ENCODE measurements at regions not wholly inside any gene's neighbourhood (a gene's known extent, or its start where the extent isn't known, plus 50 kb on each side); places are given as distances from the start of the nearest gene placed in this dataset.
"Not testable (repeated sequence)": the region's sequence is repeated elsewhere in the genome, so short reads cannot be mapped to it uniquely, and the experiment has no call there.

GRCh38 chr16:59944041-59944440 lies 1209.9 kb upstream of the GOT2 start:
- CTCF ChIA-PET; H3K79me2 ChIP-seq (ENCODE audit: control insufficient read depth, insufficient read depth, low read length); H3K27ac ChIP-seq (ENCODE audit: control insufficient read depth, insufficient read depth); H3K36me3 ChIP-seq (ENCODE audit: control insufficient read depth in 2 of 2, insufficient read depth in 2 of 2, low read length in 1 of 2); intact Hi-C loops (cut with micrococcal nuclease; ENCODE audit: unreplicated experiment); ATAC-seq; H3K9me3 ChIP-seq (replicated peaks; ENCODE audit: control insufficient read depth, insufficient read depth, low read length); BruUV-seq (replicated peaks); FAIRE-seq; H3K4me1 ChIP-seq (ENCODE audit: control insufficient read depth, insufficient read depth, low read length); POLR2A ChIA-PET; RAD21 ChIA-PET (ENCODE audit: unreplicated experiment); H3K27me3 ChIP-seq (replicated peaks in 1 of 2; ENCODE audit: control insufficient read depth in 2 of 2, insufficient read depth in 2 of 2, low read length in 1 of 2); H3K4me2 ChIP-seq (ENCODE audit: control insufficient read depth, insufficient read depth); H3K9ac ChIP-seq (ENCODE audit: control insufficient read depth, insufficient read depth, low read length); H4K20me1 ChIP-seq (ENCODE audit: control insufficient read depth, insufficient read depth); H3K4me3 ChIP-seq; H2AFZ ChIP-seq (ENCODE audit: control insufficient read depth, low read depth, low read length); in situ Hi-C loops (cut with MboI); DNase-seq (ENCODE audit: low read depth, low spot score); SMC1A ChIA-PET (ENCODE audit: uncharacterized antibody, unreplicated experiment): not testable (repeated sequence)
- 10% methylated on average over 5 of the region's 5 CpGs for WGBS (ENCODE audit: insufficient coverage, insufficient replicate concordance, low lambda C conversion rate, missing lambda C conversion rate)

- Histone ChIP-seq H3K36me3 (ENCODE audit: control insufficient read depth in 2 of 2, insufficient read depth in 2 of 2, low read length in 1 of 2) (no peaks in the 10 kb centered on the region), H4K20me1 (ENCODE audit: control insufficient read depth, insufficient read depth) (no peaks in the 10 kb centered on the region), H3K9me3 (replicated peaks; ENCODE audit: control insufficient read depth, insufficient read depth, low read length) (no peaks in the 10 kb centered on the region), H3K27me3 (replicated peaks in 1 of 2; ENCODE audit: control insufficient read depth in 2 of 2, insufficient read depth in 2 of 2, low read length in 1 of 2) (no peaks in the 10 kb centered on the region), H3K27ac (ENCODE audit: control insufficient read depth, insufficient read depth) (no peak overlapping the region), H3K4me1 (ENCODE audit: control insufficient read depth, insufficient read depth, low read length) (no peaks in the 10 kb centered on the region), H2AFZ (ENCODE audit: control insufficient read depth, low read depth, low read length) (no peak overlapping the region), H3K4me2 (ENCODE audit: control insufficient read depth, insufficient read depth) (no peak overlapping the region), H3K9ac (ENCODE audit: control insufficient read depth, insufficient read depth, low read length) (no peak overlapping the region), H3K79me2 (ENCODE audit: control insufficient read depth, insufficient read depth, low read length) (no peaks in the 10 kb centered on the region), H3K4me3 (no peak overlapping the region)
- RAD21 ChIA-PET (ENCODE audit: unreplicated experiment), result no interaction called here
- BruUV-seq (replicated peaks), result no TSS peak
- ATAC-seq, result no peak
- in situ Hi-C loops (cut with MboI) (no loop called here), intact Hi-C loops (cut with micrococcal nuclease; ENCODE audit: unreplicated experiment) (no loop called here)
- WGBS (ENCODE audit: insufficient coverage, insufficient replicate concordance, low lambda C conversion rate, missing lambda C conversion rate), result 40% methylated on average over 4 of the region's 4 CpGs
- CTCF ChIA-PET, result no interaction called here
- no peak for DNase-seq (ENCODE audit: low read depth, low spot score)
- no peak for FAIRE-seq
- no peak for TF ChIP-seq KLF5 (IDR thresholded peaks at IDR 0.05; ENCODE audit: partially characterized antibody)
- no peak for TF ChIP-seq SP1 (IDR thresholded peaks at IDR 0.05; ENCODE audit: low read depth, low read length)
- no peak for TF ChIP-seq EP300 (IDR thresholded peaks at IDR 0.05; ENCODE audit: borderline replicate concordance in 1 of 2, control insufficient read depth in 1 of 2, low read depth in 2 of 2, low read length in 2 of 2)
- no peak for TF ChIP-seq NFIC (IDR thresholded peaks at IDR 0.05; ENCODE audit: low read depth, low read length)
- no peak for TF ChIP-seq POU2F2 (IDR thresholded peaks at IDR 0.05; ENCODE audit: borderline replicate concordance, low read depth, low read length)
- TF ChIP-seq YBX1 (IDR thresholded peaks at IDR 0.05), result no peak
- no peak for TF ChIP-seq ZBED1 (IDR thresholded peaks at IDR 0.05; ENCODE audit: borderline replicate concordance)
- TF ChIP-seq, protein P1, sequence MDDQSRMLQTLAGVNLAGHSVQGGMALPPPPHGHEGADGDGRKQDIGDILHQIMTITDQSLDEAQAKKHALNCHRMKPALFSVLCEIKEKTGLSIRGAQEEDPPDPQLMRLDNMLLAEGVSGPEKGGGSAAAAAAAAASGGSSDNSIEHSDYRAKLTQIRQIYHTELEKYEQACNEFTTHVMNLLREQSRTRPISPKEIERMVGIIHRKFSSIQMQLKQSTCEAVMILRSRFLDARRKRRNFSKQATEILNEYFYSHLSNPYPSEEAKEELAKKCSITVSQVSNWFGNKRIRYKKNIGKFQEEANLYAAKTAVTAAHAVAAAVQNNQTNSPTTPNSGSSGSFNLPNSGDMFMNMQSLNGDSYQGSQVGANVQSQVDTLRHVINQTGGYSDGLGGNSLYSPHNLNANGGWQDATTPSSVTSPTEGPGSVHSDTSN (IDR thresholded peaks at IDR 0.05; ENCODE audit: insufficient replicate concordance, low read depth, low read length), result no peak
- TF ChIP-seq RCOR1 (conservative IDR thresholded peaks at IDR 0.05; ENCODE audit: low read depth, low read length), result no peak
- no peak for TF ChIP-seq NR2C2 (IDR thresholded peaks at IDR 0.05; ENCODE audit: borderline replicate concordance, control insufficient read depth, insufficient read length, low read depth)
- no peak for TF ChIP-seq NR2F1 (conservative IDR thresholded peaks at IDR 0.05)
- TF ChIP-seq, protein P2, sequence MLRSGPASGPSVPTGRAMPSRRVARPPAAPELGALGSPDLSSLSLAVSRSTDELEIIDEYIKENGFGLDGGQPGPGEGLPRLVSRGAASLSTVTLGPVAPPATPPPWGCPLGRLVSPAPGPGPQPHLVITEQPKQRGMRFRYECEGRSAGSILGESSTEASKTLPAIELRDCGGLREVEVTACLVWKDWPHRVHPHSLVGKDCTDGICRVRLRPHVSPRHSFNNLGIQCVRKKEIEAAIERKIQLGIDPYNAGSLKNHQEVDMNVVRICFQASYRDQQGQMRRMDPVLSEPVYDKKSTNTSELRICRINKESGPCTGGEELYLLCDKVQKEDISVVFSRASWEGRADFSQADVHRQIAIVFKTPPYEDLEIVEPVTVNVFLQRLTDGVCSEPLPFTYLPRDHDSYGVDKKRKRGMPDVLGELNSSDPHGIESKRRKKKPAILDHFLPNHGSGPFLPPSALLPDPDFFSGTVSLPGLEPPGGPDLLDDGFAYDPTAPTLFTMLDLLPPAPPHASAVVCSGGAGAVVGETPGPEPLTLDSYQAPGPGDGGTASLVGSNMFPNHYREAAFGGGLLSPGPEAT (IDR thresholded peaks at IDR 0.05; ENCODE audit: low read depth), result no peak
- TF ChIP-seq SKIL (IDR thresholded peaks at IDR 0.05; ENCODE audit: low read depth, poor library complexity, severe bottlenecking), result no peak
- no peak for TF ChIP-seq TCF12 (IDR thresholded peaks at IDR 0.05; ENCODE audit: low read depth, low read length)
- TF ChIP-seq ESRRA (IDR thresholded peaks at IDR 0.05; ENCODE audit: low read length), result no peak
- SMC1A ChIA-PET (ENCODE audit: uncharacterized antibody, unreplicated experiment), result interaction anchor here (1.1 kb wide), 1 partner anchor 8 kb away, joined by 4 read pairs; no protein-coding TSS in a partner anchor
- POLR2A ChIA-PET, result no interaction called here
These were observed 1207.5 kb upstream of the GOT2 start for GRCh38 chr16:59941594-59941993.
